Uterus (tissue), 2 donors: ENCODE measurements at regions not wholly inside any gene's neighbourhood (a gene's known extent, or its start where the extent isn't known, plus 50 kb on each side); places are given as distances from the start of the nearest gene placed in this dataset.

Experiments
- POLR2A ChIP-seq, 2 donors: fragments of 450-650 bp; IDR thresholded peaks; one replicate each; pipeline ENCODE4 v1.6.1; 2016; ENCODE audit warnings: antibody characterized with exemption in 2 of 2, mild to moderate bottlenecking in 1 of 2, moderate library complexity in 1 of 2
- TF ChIP-seq, protein P1 (sequence below), 4 experiments: fragments of 200-600 bp in 2 of 4; fragments of 450-650 bp in 2 of 4; sonication (generic) in 2 of 4; IDR thresholded peaks; one replicate each; pipeline ENCODE4 v1.5.1; 2016 to 2019; ENCODE audit warnings: antibody characterized with exemption in 4 of 4, mild to moderate bottlenecking in 2 of 4, moderate library complexity in 1 of 4

DNA sequence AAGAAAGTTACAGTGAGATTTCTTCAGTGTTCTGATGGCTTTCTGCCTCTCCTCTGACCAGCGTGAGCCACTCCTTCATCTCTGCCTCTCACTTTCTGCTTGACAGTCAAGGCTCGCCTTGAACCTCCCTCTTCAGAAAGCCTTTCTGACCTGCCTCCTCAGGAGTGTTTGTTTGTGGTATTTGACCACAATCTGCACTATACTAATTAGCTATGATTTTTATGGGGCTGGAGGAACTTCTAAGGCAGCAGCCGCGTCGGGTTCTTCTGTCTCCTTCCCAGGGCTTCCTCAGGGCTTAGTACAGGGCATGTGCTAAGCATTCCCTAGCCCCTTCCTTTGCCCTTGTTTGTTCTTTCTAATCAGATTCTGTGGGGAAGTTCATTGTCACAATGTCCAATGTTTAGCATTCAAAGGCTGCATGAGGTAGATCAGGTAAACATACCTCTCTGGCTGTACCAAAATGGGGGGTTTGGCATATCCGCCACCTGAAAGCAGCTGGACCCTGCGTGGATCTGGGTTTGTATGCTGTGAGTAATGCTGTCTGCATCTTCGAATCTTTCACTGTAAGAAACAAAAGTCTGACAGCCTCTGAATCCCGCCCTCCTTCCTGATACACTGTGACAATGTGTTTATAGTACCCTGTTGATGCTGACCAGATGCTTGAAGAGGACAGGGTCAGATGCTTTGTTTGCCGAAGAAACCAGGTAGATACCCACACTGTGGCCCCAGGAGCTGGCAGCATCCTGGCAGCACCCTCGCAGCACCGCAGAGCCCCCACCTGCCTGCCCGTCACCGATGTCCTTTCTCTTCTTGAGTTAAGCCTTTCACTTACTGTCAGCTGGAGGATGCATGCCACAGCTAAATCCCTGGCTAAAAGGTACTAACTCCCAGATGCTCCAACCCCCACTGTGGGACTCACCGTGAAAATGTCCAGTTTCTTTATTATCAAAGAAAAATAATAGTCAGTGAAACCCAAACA lies 260.8 kb upstream of the HDAC4 start:
- TF ChIP-seq POLR2A (IDR thresholded peaks at IDR 0.05): no peak
- TF ChIP-seq, protein P1, sequence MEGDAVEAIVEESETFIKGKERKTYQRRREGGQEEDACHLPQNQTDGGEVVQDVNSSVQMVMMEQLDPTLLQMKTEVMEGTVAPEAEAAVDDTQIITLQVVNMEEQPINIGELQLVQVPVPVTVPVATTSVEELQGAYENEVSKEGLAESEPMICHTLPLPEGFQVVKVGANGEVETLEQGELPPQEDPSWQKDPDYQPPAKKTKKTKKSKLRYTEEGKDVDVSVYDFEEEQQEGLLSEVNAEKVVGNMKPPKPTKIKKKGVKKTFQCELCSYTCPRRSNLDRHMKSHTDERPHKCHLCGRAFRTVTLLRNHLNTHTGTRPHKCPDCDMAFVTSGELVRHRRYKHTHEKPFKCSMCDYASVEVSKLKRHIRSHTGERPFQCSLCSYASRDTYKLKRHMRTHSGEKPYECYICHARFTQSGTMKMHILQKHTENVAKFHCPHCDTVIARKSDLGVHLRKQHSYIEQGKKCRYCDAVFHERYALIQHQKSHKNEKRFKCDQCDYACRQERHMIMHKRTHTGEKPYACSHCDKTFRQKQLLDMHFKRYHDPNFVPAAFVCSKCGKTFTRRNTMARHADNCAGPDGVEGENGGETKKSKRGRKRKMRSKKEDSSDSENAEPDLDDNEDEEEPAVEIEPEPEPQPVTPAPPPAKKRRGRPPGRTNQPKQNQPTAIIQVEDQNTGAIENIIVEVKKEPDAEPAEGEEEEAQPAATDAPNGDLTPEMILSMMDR (IDR thresholded peaks at IDR 0.05): no peak
